GM12878 (cell line): ENCODE measurements at regions not wholly inside any gene's neighbourhood (a gene's known extent, or its start where the extent isn't known, plus 50 kb on each side); places are given as distances from the start of the nearest gene placed in this dataset.

Source experiments
- POU2F2 ChIP-seq: IDR thresholded peaks from 3 replicates; pipeline ENCODE4 v1.6.1; 2011; ENCODE audit warnings: low read depth, mild to moderate bottlenecking, low read length, borderline replicate concordance
- USF2 ChIP-seq: IDR thresholded peaks from 2 replicates; pipeline ENCODE4 v1.6.1; 2011; ENCODE audit warnings: low read depth, low read length, improper control_type of control experiment, borderline replicate concordance

DNA sequence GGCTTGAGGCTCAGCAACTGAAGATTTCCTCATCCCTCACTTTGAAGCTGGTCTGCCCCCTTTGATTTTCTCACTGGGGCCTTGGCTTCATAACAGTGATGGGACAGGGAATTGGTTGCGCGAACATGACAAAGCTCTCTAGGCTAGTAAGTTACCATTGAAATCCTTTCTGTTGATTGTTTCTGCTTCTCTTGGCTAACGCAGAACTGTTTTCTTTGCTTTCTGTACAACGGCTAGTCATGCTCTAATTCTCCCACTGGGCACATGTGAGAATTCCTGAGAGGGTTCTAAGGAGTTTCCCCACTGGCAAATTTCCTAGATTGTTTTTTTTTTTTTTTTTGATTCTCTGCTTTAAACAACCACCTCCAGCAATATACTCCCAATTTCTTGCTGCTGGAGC, 738.6 kb downstream of the PCDH7 start:
- TF ChIP-seq USF2: no peak
- TF ChIP-seq POU2F2: no peak
